ENCODE measurements at regions not wholly inside any gene's neighbourhood (a gene's known extent, or its start where the extent isn't known, plus 50 kb on each side); places are given as distances from the start of the nearest gene placed in this dataset.

DNA sequence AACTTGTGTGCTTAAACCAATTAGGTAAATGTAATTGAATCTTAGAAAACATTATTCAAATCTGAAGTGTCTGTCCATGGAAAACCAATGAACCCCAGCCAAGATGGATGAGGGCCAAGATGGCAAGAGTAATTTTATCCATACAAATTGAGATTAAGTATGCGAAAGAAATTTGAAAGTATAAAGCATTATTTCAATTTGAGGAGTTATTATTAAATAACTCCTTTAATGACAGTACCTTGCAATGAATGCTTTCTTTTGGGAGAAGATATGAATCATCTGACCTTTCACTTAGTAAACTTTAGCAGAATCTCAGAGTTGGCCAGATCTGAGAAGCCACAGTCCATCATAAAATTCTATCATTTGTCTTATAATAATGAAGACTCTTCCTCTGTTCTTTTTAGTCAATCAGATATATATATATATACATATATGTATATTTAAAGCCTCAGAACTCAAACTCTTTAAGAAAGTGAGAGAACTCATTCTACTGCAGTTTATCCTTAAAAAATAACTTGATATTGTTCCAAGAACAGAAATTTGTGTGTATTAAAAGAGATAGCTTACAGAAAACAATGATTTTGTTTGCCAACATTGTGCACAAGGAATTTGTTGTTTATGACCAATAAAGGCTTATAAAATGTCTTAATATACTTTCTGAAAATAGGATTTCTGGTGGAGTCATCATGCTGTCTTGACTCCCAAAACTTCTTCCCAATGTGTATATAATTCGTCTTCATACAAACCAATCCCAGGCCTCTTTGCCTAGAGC lies 434.8 kb upstream of the THBS1 start:
- no peak for FAIRE-seq
- DNase-seq (ENCODE audit: insufficient read length, low spot score): no peak
- TF ChIP-seq, protein P1, sequence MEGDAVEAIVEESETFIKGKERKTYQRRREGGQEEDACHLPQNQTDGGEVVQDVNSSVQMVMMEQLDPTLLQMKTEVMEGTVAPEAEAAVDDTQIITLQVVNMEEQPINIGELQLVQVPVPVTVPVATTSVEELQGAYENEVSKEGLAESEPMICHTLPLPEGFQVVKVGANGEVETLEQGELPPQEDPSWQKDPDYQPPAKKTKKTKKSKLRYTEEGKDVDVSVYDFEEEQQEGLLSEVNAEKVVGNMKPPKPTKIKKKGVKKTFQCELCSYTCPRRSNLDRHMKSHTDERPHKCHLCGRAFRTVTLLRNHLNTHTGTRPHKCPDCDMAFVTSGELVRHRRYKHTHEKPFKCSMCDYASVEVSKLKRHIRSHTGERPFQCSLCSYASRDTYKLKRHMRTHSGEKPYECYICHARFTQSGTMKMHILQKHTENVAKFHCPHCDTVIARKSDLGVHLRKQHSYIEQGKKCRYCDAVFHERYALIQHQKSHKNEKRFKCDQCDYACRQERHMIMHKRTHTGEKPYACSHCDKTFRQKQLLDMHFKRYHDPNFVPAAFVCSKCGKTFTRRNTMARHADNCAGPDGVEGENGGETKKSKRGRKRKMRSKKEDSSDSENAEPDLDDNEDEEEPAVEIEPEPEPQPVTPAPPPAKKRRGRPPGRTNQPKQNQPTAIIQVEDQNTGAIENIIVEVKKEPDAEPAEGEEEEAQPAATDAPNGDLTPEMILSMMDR (IDR thresholded peaks at IDR 0.05; ENCODE audit: insufficient read depth, missing control alignments): no peak

- FAIRE-seq (no peak), DNase-seq (ENCODE audit: insufficient read length, low spot score) (no peak)
- TF ChIP-seq, protein P1 (IDR thresholded peaks at IDR 0.05; ENCODE audit: insufficient read depth, missing control alignments): no peak
Measured at GRCh38 chr15:39149636-39150150, 431.2 kb upstream of the THBS1 start.

GRCh38 chr15:39151545-39151944 lies 429.3 kb upstream of the THBS1 start:
- TF ChIP-seq, protein P1 (IDR thresholded peaks at IDR 0.05; ENCODE audit: insufficient read depth, missing control alignments): no peak
- FAIRE-seq (no peak), DNase-seq (ENCODE audit: insufficient read length, low spot score) (no peak)

GRCh38 chr15:39153058-39153714 lies 427.7 kb upstream of the THBS1 start:
- no peak for DNase-seq (ENCODE audit: insufficient read length, low spot score)
- FAIRE-seq: no peak
- TF ChIP-seq, protein P1 (IDR thresholded peaks at IDR 0.05; ENCODE audit: insufficient read depth, missing control alignments): no peak

DNA sequence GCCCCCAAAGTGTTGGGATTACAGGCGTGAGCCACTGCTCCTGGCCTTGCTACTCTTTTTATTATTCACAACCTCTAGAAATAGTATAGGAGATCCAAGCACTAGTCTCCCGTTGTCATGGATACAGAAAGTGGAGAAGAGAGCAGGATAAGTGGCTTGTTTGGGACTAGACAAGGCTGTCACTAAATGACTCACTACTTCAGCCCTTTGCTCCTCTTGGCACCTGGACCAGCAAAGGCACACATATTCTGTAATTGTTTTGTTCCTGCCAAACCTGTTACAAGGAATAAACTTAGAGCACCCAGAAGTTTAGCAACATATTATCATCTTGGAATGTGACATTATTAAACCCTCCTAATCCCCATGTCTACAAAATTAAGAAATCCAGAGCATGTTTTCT lies 427.2 kb upstream of the THBS1 start:
- DNase-seq (ENCODE audit: insufficient read length, low spot score) (no peak), FAIRE-seq (no peak)
- TF ChIP-seq, protein P1 (IDR thresholded peaks at IDR 0.05; ENCODE audit: insufficient read depth, missing control alignments): no peak

- TF ChIP-seq, protein P1 (IDR thresholded peaks at IDR 0.05; ENCODE audit: insufficient read depth, missing control alignments): no peak
- FAIRE-seq: no peak
Measured at GRCh38 chr15:39154227-39154638, 426.6 kb upstream of the THBS1 start.

GRCh38 chr15:39154776-39155175 lies 426.1 kb upstream of the THBS1 start:
- TF ChIP-seq, protein P1 (IDR thresholded peaks at IDR 0.05; ENCODE audit: insufficient read depth, missing control alignments): no peak
- FAIRE-seq: no peak
- DNase-seq (ENCODE audit: insufficient read length, low spot score): no peak

More at GRCh38 chr15:39154227-39154638, 426.6 kb upstream of the THBS1 start:
- DNase-seq (ENCODE audit: insufficient read length, low spot score): no peak

Data from D721Med (cell line).